ENCODE measurements at regions not wholly inside any gene's neighbourhood (a gene's known extent, or its start where the extent isn't known, plus 50 kb on each side); places are given as distances from the start of the nearest gene placed in this dataset.

- Histone ChIP-seq H3K9me3 (ENCODE audit: insufficient read depth, low read length) (no peaks in the 10 kb centered on the region), H3K36me3 (replicated peaks; ENCODE audit: low read depth, low read length) (no peaks in the 10 kb centered on the region), H3K4me3 (ENCODE audit: low read length) (no peak overlapping the region), H3K4me1 (ENCODE audit: low read length) (no peaks in the 10 kb centered on the region), H3K27ac (ENCODE audit: low read length) (no peak overlapping the region), H4K20me1 (ENCODE audit: insufficient read depth, low read length) (no peaks in the 10 kb centered on the region), H3K4me2 (ENCODE audit: low read length) (no peak overlapping the region), H2AFZ (ENCODE audit: low read depth, low read length) (no peak overlapping the region), H3K9ac (ENCODE audit: low read length) (no peak overlapping the region), H3K79me2 (ENCODE audit: low read length) (no peaks in the 10 kb centered on the region), H3K27me3 (ENCODE audit: low read depth, low read length) (no peaks in the 10 kb centered on the region)
- TF ChIP-seq EZH2phosphoT487 (IDR thresholded peaks at IDR 0.05; ENCODE audit: low read depth): no peak
- no peak for TF ChIP-seq CTCF (IDR thresholded peaks at IDR 0.05; ENCODE audit: low read depth, low read length)
Measured at GRCh38 chr5:8314965-8315364, 446.0 kb downstream of the MTRR start.

GRCh38 chr5:8316608-8317280 lies 447.8 kb downstream of the MTRR start:
- H3K36me3 ChIP-seq (replicated peaks; ENCODE audit: low read depth, low read length): no peaks in the 10 kb centered on the region
- no peak for TF ChIP-seq CTCF (IDR thresholded peaks at IDR 0.05; ENCODE audit: low read depth, low read length)
- no peak for TF ChIP-seq EZH2phosphoT487 (IDR thresholded peaks at IDR 0.05; ENCODE audit: low read depth)
- H3K27ac ChIP-seq (ENCODE audit: low read length): no peak overlapping the region
- no peak overlapping the region for H2AFZ ChIP-seq (ENCODE audit: low read depth, low read length)
- no peaks in the 10 kb centered on the region for H3K79me2 ChIP-seq (ENCODE audit: low read length)
- no peaks in the 10 kb centered on the region for H3K4me1 ChIP-seq (ENCODE audit: low read length)
- H3K9me3 ChIP-seq (ENCODE audit: insufficient read depth, low read length): no peaks in the 10 kb centered on the region
- no peaks in the 10 kb centered on the region for H3K27me3 ChIP-seq (ENCODE audit: low read depth, low read length)
- H3K4me3 ChIP-seq (ENCODE audit: low read length): no peak overlapping the region
- no peaks in the 10 kb centered on the region for H4K20me1 ChIP-seq (ENCODE audit: insufficient read depth, low read length)
- H3K9ac ChIP-seq (ENCODE audit: low read length): no peak overlapping the region
- H3K4me2 ChIP-seq (ENCODE audit: low read length): no peak overlapping the region

- Histone ChIP-seq H3K4me2 (ENCODE audit: low read length) (no peak overlapping the region), H3K79me2 (ENCODE audit: low read length) (no peaks in the 10 kb centered on the region)
- TF ChIP-seq EZH2phosphoT487 (IDR thresholded peaks at IDR 0.05; ENCODE audit: low read depth) (no peak), CTCF (IDR thresholded peaks at IDR 0.05; ENCODE audit: low read depth, low read length) (no peak)
Measured at GRCh38 chr5:8317335-8317734, 448.4 kb downstream of the MTRR start.

GRCh38 chr5:8320244-8320643 lies 451.3 kb downstream of the MTRR start:
- no peak overlapping the region for H2AFZ ChIP-seq (ENCODE audit: low read depth, low read length)
- no peaks in the 10 kb centered on the region for H3K9me3 ChIP-seq (ENCODE audit: insufficient read depth, low read length)
- H3K27me3 ChIP-seq (ENCODE audit: low read depth, low read length): no peaks in the 10 kb centered on the region
- no peaks in the 10 kb centered on the region for H3K36me3 ChIP-seq (replicated peaks; ENCODE audit: low read depth, low read length)
- no peaks in the 10 kb centered on the region for H3K4me1 ChIP-seq (ENCODE audit: low read length)
- no peak overlapping the region for H3K27ac ChIP-seq (ENCODE audit: low read length)
- H3K9ac ChIP-seq (ENCODE audit: low read length): no peak overlapping the region
- no peak overlapping the region for H3K4me3 ChIP-seq (ENCODE audit: low read length)
- H4K20me1 ChIP-seq (ENCODE audit: insufficient read depth, low read length): no peaks in the 10 kb centered on the region
- no peak overlapping the region for H3K4me2 ChIP-seq (ENCODE audit: low read length)
- TF ChIP-seq EZH2phosphoT487 (IDR thresholded peaks at IDR 0.05; ENCODE audit: low read depth): no peak
- TF ChIP-seq CTCF (IDR thresholded peaks at IDR 0.05; ENCODE audit: low read depth, low read length): no peak
- no peaks in the 10 kb centered on the region for H3K79me2 ChIP-seq (ENCODE audit: low read length)

More at GRCh38 chr5:8317335-8317734, 448.4 kb downstream of the MTRR start:
- Histone ChIP-seq H3K9ac (ENCODE audit: low read length) (no peak overlapping the region), H3K27ac (ENCODE audit: low read length) (no peak overlapping the region), H3K4me3 (ENCODE audit: low read length) (no peak overlapping the region), H3K9me3 (ENCODE audit: insufficient read depth, low read length) (no peaks in the 10 kb centered on the region), H3K27me3 (ENCODE audit: low read depth, low read length) (no peaks in the 10 kb centered on the region), H3K4me1 (ENCODE audit: low read length) (no peaks in the 10 kb centered on the region), H4K20me1 (ENCODE audit: insufficient read depth, low read length) (no peaks in the 10 kb centered on the region), H3K36me3 (replicated peaks; ENCODE audit: low read depth, low read length) (no peaks in the 10 kb centered on the region), H2AFZ (ENCODE audit: low read depth, low read length) (no peak overlapping the region)
